Sigmoid colon (tissue), 6 donors: ENCODE measurements at regions not wholly inside any gene's neighbourhood (a gene's known extent, or its start where the extent isn't known, plus 50 kb on each side); places are given as distances from the start of the nearest gene placed in this dataset.
"Not testable (repeated sequence)": the region's sequence is repeated elsewhere in the genome, so short reads cannot be mapped to it uniquely, and the experiment has no call there.

Experiments used
- DNase-seq: peaks from one replicate; pipeline ENCODE4 v3.0.0-alpha.2; 2019
- H3K27ac ChIP-seq, 4 donors: fragments of 200-600 bp; sonication (generic); one replicate each; pipeline ENCODE4 v1.5.1; 2016 to 2019; ENCODE audit warnings: mild to moderate bottlenecking in 1 of 4
- H3K27me3 ChIP-seq, 3 donors: fragments of 200-600 bp; sonication (generic); one replicate each; pipeline ENCODE4 v1.5.1; 2019; ENCODE audit warnings: mild to moderate bottlenecking in 1 of 3
- H3K36me3 ChIP-seq, 4 donors: fragments of 200-600 bp; sonication (generic); one replicate each; pipeline ENCODE4 v1.5.1; 2016 to 2019
- H3K4me1 ChIP-seq, 4 donors: fragments of 200-600 bp; sonication (generic); one replicate each; pipeline ENCODE4 v1.5.1; 2017 to 2019
- H3K4me3 ChIP-seq, 4 donors: fragments of 200-600 bp; sonication (generic); one replicate each; pipeline ENCODE4 v1.5.1; 2017 to 2019; ENCODE audit warnings: mild to moderate bottlenecking in 2 of 4, moderate library complexity in 1 of 4
- H3K9me3 ChIP-seq, 4 donors: fragments of 200-600 bp in 3 of 4; sonication (generic) in 3 of 4; one replicate each; pipeline versions ENCODE4 v1.5.1 to v1.6.1; 2013 to 2019
- WGBS, 2 donors: extraction: QIAGEN DNeasy Blood & Tissue Kit; methylation state at CpG; one replicate each; pipeline ENCODE4 v1.1.7; 2013; 5-methylcytosine and 5-hydroxymethylcytosine counted together
- intact Hi-C: fragments of 100-400 bp; cut with DNase I; formaldehyde crosslinking; loops from one replicate; pipeline ENCODE4 v1.15.1; 2023
- donor health status: healthy with polysubstance abuse.
- donor health status: healthy.

- intact Hi-C loops, H3K27me3 ChIP-seq, H3K36me3 ChIP-seq, H3K4me1 ChIP-seq, H3K9me3 ChIP-seq, DNase-seq, H3K4me3 ChIP-seq, H3K27ac ChIP-seq: not testable (repeated sequence)
- WGBS, 2 donors: 87 to 93% methylated on average over 7 of the region's 10 CpGs
These were observed 242.7 kb upstream of the NBPF12 start for GRCh38 chr1:146695388-146695787.

GRCh38 chr1:146691798-146692197, 246.3 kb upstream of the NBPF12 start:
- intact Hi-C loops, H3K36me3 ChIP-seq, DNase-seq, H3K4me3 ChIP-seq, H3K27me3 ChIP-seq, H3K27ac ChIP-seq, H3K9me3 ChIP-seq, H3K4me1 ChIP-seq: not testable (repeated sequence)
- WGBS, 2 donors: 74 to 100% methylated on average over 1 to 3 of the region's 3 CpGs

GRCh38 chr1:146688893-146689292, 249.2 kb upstream of the NBPF12 start:
- H3K27me3 ChIP-seq, H3K36me3 ChIP-seq, H3K9me3 ChIP-seq, intact Hi-C loops, H3K4me1 ChIP-seq, H3K27ac ChIP-seq, DNase-seq, H3K4me3 ChIP-seq: not testable (repeated sequence)
- WGBS, 2 donors: 85 to 100% methylated on average over 1 of the region's 3 CpGs

- H3K4me1 ChIP-seq, intact Hi-C loops, H3K27ac ChIP-seq, H3K4me3 ChIP-seq, H3K9me3 ChIP-seq, H3K27me3 ChIP-seq, H3K36me3 ChIP-seq, DNase-seq: not testable (repeated sequence)
- WGBS, 2 donors: 70 to 77% methylated on average over 4 of the region's 4 CpGs
These were observed 251.3 kb upstream of the NBPF12 start for GRCh38 chr1:146686777-146687366.

GRCh38 chr1:146683126-146683429, 255.0 kb upstream of the NBPF12 start:
- WGBS, 2 donors: 87 to 88% methylated on average over 2 of the region's 5 CpGs
- intact Hi-C loops, H3K36me3 ChIP-seq, H3K4me1 ChIP-seq, H3K27ac ChIP-seq, H3K27me3 ChIP-seq, DNase-seq, H3K9me3 ChIP-seq, H3K4me3 ChIP-seq: not testable (repeated sequence)

GRCh38 chr1:146682227-146683125, 255.6 kb upstream of the NBPF12 start:
- H3K27ac ChIP-seq, H3K9me3 ChIP-seq, H3K27me3 ChIP-seq, DNase-seq, intact Hi-C loops, H3K36me3 ChIP-seq, H3K4me3 ChIP-seq, H3K4me1 ChIP-seq: not testable (repeated sequence)
- WGBS, 2 donors: 77 to 82% methylated on average over 7 of the region's 11 CpGs

DNA sequence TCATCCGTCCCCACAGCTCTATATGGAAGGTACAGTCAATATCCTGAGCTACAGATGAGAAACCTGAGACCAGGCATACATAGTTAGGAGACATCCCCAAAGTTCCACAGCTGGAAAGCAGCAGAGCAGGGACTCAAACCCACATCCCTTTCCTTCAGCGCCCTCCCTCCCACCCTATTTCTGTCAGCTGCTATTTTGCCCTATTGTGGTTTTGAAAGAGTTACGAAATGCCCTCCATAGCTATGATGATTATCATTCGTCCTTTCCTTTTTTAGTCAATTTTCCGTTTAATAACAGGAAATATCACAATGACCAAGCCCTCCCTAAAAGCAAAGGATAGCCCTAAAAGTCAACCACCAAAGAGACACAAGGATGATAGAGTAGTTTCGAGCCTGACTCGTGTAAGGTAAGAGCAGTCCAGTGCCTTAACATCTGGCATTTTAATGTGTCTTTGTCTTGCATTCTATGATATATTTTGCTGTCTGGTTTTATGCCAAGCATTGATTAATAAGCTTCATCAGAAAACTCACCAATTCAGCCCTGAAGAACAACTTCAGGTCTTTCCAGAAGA, 264.3 kb upstream of the NBPF12 start:
- H3K4me1 ChIP-seq, H3K9me3 ChIP-seq, H3K27me3 ChIP-seq, intact Hi-C loops, H3K4me3 ChIP-seq, DNase-seq, H3K27ac ChIP-seq, H3K36me3 ChIP-seq: not testable (repeated sequence)
- 48 to 86% methylated on average over 7 of the region's 7 CpGs for WGBS, 2 donors

DNA sequence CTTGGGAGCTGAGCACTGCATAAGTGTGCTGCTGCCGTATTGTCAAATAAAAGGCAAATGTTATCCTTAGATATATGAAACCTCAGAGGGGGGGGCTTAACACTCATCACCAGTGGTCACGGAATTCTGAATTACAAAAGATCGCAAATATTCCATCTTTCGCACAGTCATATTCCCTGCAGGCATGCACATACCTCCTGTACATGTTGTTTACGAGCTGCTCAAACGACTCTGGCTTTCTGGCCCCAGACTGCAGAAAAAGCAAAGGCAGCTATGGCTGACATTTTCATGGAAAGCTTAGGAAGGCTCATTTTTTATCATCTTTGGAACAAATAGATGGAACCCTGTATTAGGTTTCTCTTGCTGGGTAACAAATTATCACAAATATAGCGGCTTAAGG, 265.5 kb upstream of the NBPF12 start:
- 74 to 82% methylated on average over 6 to 7 of the region's 7 CpGs for WGBS, 2 donors
- intact Hi-C loops: not testable (repeated sequence)

DNA sequence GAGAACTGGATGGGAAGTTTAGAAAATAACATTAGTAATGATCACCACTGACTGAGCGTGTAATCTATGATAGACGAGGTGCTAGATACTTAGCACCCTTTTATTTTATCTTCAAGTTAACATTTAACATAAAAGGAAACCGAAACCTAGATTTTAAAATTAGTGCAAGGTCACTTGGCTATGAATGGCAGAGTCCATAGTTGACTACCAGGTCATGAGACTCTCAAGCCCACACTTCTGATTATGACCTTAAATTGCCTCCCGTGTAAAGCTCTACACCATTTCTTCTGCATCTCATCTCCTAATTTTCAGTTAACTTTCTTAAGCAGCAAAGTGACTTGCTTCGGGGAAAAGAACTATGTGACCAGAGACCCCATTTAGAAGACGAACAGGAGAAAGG, 266.5 kb upstream of the NBPF12 start:
- WGBS, 2 donors: 71 to 85% methylated on average over 6 of the region's 6 CpGs
- H3K4me3 ChIP-seq, H3K36me3 ChIP-seq, DNase-seq, H3K27ac ChIP-seq, H3K27me3 ChIP-seq, intact Hi-C loops, H3K4me1 ChIP-seq, H3K9me3 ChIP-seq: not testable (repeated sequence)

More for the DNA sequence above, 265.5 kb upstream of the NBPF12 start:
- H3K9me3 ChIP-seq, DNase-seq, H3K36me3 ChIP-seq, H3K4me1 ChIP-seq, H3K4me3 ChIP-seq, H3K27me3 ChIP-seq, H3K27ac ChIP-seq: not testable (repeated sequence)

- intact Hi-C loops, DNase-seq: not testable (repeated sequence)
- WGBS, 2 donors: 87 to 88% methylated on average over 10 of the region's 10 CpGs
These were observed 267.1 kb upstream of the NBPF12 start for GRCh38 chr1:146670832-146671566.

DNA sequence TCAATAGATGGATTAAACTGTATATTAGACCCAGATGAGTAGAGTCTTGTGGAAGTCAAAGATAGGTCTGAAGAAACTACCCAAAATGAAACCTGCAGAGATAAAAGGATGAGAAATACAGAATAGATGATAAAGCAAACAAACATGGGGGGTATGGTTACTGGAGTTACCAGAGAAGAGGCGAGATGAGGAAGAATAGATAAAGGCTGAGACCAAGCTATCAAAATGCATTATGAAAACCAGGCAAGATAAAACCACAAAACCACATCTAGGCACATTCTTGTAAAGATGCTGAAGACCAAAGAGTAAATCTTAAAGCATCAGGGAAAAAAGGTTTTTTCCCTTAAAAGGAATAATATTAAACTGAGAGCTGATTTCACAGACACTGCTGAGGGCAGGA, 271.8 kb upstream of the NBPF12 start:
- H3K27ac ChIP-seq, H3K9me3 ChIP-seq, DNase-seq, H3K4me3 ChIP-seq, H3K27me3 ChIP-seq, intact Hi-C loops, H3K4me1 ChIP-seq, H3K36me3 ChIP-seq: not testable (repeated sequence)
- 64 to 100% methylated on average over 1 of the region's 1 CpG for WGBS, 2 donors

More at GRCh38 chr1:146670832-146671566, 267.1 kb upstream of the NBPF12 start:
- H3K4me3 ChIP-seq, H3K36me3 ChIP-seq, H3K4me1 ChIP-seq, H3K9me3 ChIP-seq, H3K27ac ChIP-seq, H3K27me3 ChIP-seq: not testable (repeated sequence)

GRCh38 chr1:146660242-146660641, 277.9 kb upstream of the NBPF12 start:
- DNase-seq, H3K4me1 ChIP-seq, H3K27ac ChIP-seq, intact Hi-C loops, H3K36me3 ChIP-seq, H3K4me3 ChIP-seq, H3K27me3 ChIP-seq, H3K9me3 ChIP-seq: not testable (repeated sequence)
- WGBS, 2 donors: 87% methylated on average over 3 of the region's 4 CpGs
